ENCODE measurements at regions not wholly inside any gene's neighbourhood (a gene's known extent, or its start where the extent isn't known, plus 50 kb on each side); places are given as distances from the start of the nearest gene placed in this dataset.

GRCh38 chr12:111221062-111222026 lies 147.6 kb downstream of the PHETA1 start:
- DNase-seq: no peak

- no peak for DNase-seq
These were observed 148.5 kb downstream of the PHETA1 start for GRCh38 chr12:111220363-111220762.

GRCh38 chr12:111219440-111219839 lies 149.5 kb downstream of the PHETA1 start:
- DNase-seq: no peak

GRCh38 chr12:111218499-111218898 lies 150.4 kb downstream of the PHETA1 start:
- no peak for DNase-seq

GRCh38 chr12:111216387-111217159 lies 152.3 kb downstream of the PHETA1 start:
- no peak for DNase-seq

GRCh38 chr12:111215881-111216280 lies 153.0 kb downstream of the PHETA1 start:
- no peak for DNase-seq

- DNase-seq: no peak
These were observed 154.5 kb downstream of the PHETA1 start for GRCh38 chr12:111214401-111214800.

GRCh38 chr12:111213561-111213960 lies 155.3 kb downstream of the PHETA1 start:
- no peak for DNase-seq

- DNase-seq: no peak
These were observed 156.0 kb downstream of the PHETA1 start for GRCh38 chr12:111212814-111213456.

GRCh38 chr12:111211910-111212757 lies 156.8 kb downstream of the PHETA1 start:
- no peak for DNase-seq

GRCh38 chr12:111209811-111210210 lies 159.1 kb downstream of the PHETA1 start:
- DNase-seq: no peak

- no peak for DNase-seq
These were observed 161.1 kb downstream of the PHETA1 start for GRCh38 chr12:111207761-111208160.

GRCh38 chr12:111204788-111205241 lies 164.1 kb downstream of the PHETA1 start:
- DNase-seq: no peak

GRCh38 chr12:111203969-111204368 lies 164.9 kb downstream of the PHETA1 start:
- no peak for DNase-seq

- DNase-seq: no peak
These were observed 165.4 kb downstream of the PHETA1 start for GRCh38 chr12:111203446-111203845.

- DNase-seq: no peak
These were observed 166.5 kb downstream of the PHETA1 start for GRCh38 chr12:111202237-111202915.

- no peak for DNase-seq
These were observed 167.2 kb downstream of the PHETA1 start for GRCh38 chr12:111201495-111202236.

- no peak for DNase-seq
These were observed 167.9 kb downstream of the PHETA1 start for GRCh38 chr12:111201036-111201435.

- DNase-seq: no peak
These were observed 171.4 kb downstream of the PHETA1 start for GRCh38 chr12:111197376-111197944.

- no peak for DNase-seq
These were observed 172.4 kb downstream of the PHETA1 start for GRCh38 chr12:111196532-111196931.

- no peak for DNase-seq
These were observed 173.6 kb downstream of the PHETA1 start for GRCh38 chr12:111195316-111195715.
